Fibroblast of skin of scalp (primary cell): ENCODE measurements at regions not wholly inside any gene's neighbourhood (a gene's known extent, or its start where the extent isn't known, plus 50 kb on each side); places are given as distances from the start of the nearest gene placed in this dataset.
"Not testable (repeated sequence)": the region's sequence is repeated elsewhere in the genome, so short reads cannot be mapped to it uniquely, and the experiment has no call there.

Source experiments
- DNase-seq: peaks from one replicate; pipeline ENCODE4 v3.0.0-alpha.2; 2013

DNA sequence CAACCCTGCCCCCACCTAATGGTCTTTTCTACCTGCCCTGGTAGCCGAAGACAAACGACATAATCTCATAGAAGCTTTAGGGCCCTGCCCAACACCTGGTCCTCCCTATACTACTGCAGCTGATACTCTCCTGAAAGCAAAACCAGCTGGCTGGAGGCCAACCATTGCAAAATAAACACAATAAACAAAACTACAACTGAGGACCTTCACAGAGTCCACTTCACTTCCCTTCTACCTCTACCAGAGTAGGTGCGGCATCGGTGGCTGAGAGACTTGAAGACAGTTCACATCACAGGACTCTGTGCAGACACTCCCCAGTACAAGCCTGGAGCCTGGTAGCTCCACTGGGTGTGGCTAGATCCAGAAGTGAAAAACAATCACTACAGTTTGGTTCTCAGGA, 476.2 kb downstream of the MMUT start:
- no peak for DNase-seq

DNA sequence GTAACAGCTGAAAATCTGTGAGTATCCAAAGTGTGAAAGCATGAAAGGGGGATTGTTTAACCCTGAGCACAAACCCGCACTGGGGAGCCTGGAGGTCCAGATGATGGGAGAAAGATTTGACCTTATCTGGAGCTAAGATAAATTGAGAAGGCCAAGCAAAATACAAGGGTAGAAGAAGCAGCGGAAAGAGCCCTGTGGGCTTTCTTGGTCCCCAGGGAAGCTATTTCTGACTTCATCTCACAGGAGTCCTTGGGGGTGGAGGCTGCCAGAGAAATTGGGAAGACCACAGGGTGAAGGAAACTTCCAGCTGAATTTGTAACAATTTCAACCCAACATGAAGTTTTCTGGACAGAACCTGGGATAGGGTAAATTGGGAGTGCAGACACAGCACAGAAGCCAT, 476.9 kb downstream of the MMUT start:
- no peak for DNase-seq

DNA sequence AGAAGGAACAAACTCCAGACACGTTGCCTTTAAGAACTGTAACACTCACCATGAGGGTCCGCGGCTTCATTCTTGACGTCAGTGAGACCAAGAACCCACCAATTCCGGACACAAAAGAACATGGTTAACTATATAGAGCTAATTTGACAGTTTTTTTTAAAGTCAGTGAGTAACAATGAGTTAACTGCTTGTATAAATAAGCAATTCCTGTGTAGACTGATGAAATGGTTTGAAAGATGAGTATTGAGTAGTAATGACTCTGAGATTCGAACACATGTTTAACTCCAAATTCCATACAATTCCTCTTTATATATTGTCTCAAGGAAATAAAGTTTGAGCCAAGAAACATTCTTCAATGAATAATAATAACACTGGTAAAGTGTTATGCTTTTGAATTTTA, 478.0 kb downstream of the MMUT start:
- no peak for DNase-seq

DNA sequence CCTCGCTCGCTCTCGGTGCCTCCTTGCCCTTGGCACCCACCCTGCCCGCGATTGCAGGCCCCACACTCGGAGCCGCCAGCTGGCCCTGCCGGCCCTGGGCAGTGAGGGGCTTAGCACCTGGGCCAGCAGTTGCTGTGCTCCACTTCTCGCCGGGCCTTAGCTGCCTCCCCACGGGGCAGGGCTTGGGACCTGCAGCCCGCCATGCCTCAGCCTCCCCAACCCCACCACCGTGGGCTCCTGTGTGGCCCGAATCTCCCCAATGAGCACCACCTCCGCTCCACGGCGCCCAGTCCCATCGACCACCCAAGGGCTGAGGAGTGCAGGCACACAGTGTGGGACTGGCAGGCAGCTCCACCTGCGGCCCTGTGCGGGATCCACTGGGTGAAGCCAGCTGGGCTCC, 479.1 kb downstream of the MMUT start:
- DNase-seq: not testable (repeated sequence)

DNA sequence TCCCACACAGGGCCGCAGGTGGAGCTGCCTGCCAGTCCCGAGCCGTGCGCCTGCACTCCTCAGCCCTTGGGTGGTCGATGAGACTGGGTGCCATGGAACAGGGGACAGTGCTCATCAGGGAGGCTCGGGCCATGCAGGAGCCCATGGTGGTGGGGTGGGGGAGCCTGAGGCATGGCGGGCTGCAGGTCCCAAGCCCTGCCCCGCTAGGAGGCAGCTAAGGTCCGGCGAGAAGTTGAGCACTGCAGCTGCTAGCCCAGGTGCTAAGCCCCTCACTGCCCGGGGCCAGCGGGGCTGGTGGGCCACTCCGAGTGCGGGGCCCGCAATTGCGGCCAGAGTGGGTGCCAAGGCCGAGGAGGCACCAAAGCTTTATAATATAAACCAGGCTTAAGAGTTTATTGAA, 479.7 kb downstream of the MMUT start:
- no peak for DNase-seq

DNA sequence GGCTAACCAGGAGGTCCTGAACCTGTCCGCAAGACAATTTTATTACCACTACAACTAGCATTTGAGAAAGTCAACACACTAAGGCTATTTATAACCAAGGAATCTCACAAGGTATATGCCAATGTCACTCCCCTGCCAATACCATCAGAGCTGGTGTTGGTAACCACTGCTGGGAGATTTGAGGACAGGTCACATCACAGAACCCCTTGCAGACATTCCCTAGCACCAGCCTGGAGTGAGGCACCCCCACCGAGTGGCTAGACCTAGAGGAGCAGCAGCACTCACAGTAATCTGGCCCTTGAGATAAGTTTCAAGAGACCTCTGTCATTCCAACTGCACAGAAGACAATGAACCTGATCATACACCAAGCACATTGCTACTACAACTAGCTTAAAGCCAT, 483.2 kb downstream of the MMUT start:
- no peak for DNase-seq

DNA sequence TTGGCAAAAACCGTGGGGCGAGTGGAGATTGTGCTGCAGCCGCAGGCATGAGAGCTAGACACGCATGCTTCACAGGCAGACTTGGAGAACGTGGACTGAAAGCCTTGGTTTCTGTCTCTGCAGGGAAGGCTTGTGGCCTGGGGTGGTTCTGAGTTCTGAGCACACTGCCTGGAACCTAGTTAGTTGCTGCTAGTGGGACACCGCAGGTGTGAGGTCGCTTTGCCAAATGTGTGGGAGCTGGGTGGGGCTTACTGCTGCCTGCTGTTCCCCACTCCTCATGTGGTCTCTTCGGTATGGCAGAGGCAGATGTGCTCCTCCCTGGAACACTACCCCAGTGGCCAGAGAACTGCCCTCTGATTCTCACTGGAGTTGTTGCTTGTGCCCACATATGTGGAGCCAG, 484.0 kb downstream of the MMUT start:
- DNase-seq: no peak

DNA sequence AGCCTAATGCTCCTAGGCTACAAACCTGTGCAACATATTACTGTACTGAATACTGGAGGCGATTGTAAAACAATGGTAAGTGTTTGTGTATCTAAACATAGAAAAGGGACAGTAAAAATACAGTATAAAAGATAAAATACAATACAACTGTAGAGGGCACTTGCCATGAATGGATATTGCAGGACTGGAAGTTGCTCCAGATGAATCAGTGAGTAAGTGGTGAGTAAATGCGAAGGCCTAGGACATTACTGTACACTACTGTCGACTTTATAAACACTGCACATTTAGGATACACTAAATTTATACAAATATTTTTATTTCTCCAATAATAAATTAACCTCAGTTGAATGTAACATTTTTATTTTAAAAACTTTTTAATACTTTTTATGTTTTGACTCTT, 485.0 kb downstream of the MMUT start:
- no peak for DNase-seq

DNA sequence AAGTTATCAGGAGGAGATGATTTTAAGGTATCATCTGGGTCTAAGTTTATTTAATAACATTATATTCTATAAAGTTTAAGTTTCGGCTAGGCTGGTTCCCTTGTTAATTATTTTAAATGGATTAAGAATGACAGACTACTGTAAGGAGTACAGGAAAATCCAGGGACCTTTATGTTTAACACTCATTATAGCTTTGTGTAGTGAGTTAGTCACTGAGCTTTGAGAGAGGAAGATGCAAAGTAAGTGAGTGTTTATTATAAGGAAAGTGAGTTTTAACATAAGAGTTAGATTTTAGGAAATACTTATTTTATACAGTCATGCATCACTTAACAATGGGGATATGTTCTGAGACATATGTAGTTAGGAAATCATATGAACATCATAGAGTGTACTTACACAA, 485.5 kb downstream of the MMUT start:
- DNase-seq: no peak

DNA sequence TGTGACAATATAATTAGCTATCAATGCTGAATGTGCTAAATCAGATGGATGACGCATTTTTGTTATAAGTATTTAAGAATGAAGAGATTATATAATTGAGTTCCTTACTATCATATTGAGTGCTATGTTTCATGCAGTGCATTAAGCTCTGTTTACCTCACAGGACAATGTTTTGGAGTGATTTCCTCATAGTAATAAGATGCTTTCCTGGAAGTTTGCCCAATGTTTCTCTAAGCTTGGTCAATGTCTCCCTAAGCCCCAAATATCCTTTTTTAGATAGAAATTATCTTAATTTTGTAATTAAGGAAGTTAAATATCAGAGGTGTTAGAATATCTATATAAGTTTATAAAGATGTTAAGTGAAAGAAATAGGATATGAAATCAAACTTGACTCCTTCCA, 489.6 kb downstream of the MMUT start:
- DNase-seq: no peak

DNA sequence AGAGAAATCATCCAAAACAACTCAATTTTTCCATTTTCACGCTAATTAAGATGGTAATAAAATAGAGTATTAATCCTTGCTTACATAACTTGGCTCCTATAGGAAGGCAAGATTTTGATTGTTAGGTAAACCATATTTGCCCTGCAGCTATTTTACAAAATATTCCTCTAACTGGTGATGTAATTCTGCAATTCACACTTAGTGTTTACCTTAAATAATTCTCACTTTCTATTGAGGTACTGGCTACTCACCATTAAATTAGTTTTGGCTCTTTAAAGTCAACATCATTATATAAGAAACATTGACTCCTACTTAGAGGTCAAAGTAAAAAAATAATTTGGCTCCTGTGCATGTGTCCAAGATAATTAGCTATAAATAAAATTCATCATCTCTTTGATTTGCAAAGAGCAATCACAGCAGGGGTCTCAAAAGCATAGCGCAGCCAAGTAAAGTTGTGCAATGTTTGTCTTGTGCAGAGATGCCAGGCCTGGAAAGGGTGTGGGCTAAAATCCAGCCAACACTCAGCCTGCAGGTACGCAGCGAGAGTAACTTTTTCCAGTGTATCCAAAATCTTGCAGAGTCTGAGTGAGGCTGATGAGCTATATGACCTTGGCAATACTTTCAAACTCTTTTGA, 501.2 kb downstream of the MMUT start:
- no peak for DNase-seq

DNA sequence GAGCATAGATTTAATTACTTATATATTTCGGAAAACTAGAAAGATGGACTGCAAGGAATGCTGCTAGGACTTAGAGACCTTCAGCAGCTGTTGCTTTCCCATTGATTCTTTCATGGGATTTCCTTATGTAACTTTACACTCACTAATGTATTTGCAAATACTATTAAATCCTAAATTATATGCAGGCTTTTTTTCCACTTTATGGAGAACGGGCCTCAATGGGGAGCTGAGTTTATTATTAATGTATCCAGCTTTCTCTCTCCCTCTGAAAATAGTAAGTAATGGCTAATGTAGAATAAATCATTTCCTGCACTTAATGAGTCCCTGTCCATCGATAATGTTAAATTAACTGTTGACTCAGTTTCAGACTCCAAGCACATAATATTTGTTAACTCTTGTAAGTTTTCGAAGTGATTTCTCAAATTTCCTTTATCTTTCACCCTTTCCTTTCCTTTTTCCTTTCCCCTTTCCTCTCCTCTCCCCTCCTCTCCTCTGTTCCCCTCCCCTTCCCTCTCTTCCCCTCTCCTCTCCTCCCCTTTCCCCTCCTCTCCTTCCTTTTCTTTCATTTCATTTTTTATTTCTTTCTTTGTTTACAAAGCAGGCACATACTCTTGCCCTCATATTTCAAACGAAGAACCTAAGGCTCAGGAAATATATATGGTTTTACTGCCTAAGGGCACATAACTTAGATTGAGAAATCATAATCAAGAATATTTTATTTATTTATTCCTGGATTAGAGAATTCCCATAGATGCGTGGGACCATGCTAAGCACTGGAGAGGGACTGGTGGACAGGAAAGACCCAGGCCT, 503.6 kb downstream of the MMUT start:
- no peak for DNase-seq

DNA sequence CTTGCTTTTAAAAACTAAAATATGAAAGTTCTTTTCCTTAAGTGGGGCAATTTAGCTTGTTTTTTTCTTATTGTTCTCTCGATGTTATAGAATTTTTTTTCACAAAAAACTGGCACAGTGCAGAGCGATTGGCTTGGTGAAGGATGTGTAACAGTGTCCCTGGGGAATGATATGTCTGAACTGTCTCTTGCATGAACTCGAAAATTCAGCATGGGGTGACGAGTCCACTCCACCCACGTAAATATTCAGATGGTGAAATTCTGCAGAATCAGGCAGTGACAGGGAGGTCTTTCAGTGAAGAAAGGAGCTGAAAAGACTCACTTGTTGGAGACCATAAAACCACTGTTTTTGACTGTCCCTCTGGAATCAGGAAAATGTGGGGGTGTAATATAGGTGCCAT, 505.3 kb downstream of the MMUT start:
- no peak for DNase-seq

DNA sequence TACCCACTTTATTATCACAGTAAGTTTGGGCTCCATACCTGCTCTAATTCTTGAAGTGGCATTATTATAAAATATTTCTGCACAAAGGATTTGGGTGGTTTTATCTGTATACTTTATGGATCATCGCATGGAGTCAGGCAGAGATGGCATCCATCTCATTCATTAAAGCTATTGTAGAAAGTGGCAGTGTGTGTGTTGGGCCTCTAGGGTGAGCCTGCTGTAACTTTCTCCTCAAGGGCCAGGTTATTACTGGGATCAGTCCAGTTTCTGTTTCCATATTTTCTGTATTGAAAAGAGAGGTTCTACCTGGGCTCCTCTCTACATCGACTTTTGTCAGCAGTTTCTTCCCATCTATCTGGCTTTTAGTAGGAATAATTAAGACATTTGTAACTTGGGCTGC, 511.1 kb downstream of the MMUT start:
- DNase-seq: no peak

DNA sequence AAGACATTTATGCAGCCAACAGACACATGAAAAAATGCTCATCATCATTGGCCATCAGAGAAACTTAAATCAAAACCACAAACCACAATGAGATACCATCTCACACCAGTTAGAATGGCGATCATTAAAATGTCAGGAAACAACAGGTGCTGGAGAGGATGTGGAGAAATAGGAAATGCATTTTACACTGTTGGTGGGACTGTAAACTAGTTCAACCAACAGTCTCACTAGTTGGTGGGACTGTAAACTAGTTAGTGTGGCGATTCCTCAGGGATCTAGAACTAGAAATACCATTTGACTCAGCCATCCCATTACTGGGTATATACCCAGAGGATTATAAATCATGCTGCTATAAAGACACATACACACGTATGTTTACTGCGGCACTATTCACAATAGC, 518.8 kb downstream of the MMUT start:
- peak; percentile 10 for DNase-seq

DNA sequence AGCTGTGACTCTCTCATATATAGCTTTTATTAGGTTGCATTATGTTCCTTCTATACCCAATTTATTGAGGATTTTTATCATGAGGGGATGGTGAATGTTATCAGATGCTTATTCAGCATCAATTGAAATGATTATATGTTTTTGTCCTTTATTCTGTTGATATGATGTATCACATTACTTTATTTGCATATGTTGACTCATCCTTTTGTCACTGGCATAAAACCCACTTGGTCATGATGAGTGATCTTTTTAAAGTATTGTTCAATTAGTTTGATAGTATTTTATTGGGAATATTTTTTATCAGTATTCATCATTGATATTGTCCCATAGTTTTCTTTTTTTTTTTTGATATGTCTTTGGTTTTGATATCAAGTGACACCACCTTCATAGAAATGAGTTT, 529.9 kb downstream of the MMUT start:
- DNase-seq: no peak

DNA sequence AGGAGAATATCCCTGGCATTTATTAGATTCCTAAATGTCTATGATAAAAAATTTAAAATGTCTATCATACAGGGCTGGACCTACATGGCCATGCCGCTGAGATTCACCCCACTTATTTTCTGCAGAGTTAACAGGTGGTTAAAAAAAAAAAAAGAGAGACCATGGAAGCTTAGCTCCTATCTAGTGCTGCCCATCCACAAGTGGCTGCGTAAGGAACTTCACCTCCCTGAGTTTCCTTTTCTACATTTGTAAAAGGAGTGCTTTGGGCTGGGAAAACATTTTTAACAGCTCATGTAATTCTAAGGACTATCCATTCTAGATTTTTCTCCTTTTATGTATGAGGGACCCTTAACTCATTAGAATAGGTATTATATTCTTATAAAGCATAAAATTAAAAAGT, 534.1 kb downstream of the MMUT start:
- no peak for DNase-seq

DNA sequence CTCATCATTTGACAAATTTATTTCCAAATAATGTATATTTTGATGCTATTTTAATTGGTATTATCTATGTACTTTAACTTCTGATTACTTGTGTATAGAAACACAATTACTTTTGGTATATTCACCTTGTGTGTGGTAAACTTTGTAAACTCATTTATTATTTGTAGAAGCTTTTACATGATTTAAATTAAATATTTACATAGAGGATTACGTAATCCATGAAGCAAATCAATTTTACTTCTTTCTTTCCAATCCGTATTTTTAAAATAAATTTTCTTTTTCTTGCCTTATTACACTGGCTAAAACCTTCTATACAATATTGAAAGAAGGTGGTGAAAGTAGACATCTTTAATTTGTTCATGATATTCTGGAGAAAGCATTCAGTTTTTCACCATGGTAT, 540.2 kb downstream of the MMUT start:
- no peak for DNase-seq

DNA sequence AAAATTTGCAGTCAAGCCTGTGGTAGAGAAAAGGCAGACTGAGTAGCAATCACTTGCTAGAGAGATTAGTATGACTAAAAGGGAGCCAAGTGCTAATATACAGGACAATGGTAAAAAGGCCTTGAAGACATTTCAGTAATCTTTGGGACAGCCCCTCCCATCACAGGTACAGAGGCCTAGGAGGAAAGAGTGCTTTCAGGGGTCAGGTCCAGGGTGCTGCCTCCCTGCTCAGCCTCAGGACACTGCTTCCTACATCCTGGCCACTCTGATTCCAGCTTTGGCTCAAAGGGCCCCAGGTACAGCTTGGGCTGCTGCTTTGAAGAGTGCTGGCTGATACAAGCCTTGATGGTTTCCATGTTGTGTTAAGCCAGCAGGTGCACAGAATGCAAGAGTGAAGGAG, 543.5 kb downstream of the MMUT start:
- no peak for DNase-seq

DNA sequence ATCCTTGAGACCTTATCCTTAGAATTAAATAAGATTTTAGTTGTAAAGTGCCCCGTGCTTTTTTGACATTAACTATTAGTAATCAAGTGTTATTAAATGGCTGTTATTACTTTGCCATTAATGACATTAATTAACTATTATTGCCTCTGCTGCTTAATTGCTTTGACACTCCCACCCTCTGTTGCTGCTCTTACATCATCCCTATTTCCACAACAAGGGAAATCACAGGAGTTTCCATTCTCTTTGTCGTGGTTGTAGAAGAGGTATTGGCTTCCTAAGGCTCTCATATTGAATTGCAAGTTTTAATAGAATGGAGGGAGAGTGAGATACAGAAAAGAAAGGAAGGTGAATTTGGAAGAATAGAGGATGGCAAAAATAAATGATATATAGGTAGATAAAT, 545.8 kb downstream of the MMUT start:
- no peak for DNase-seq

DNA sequence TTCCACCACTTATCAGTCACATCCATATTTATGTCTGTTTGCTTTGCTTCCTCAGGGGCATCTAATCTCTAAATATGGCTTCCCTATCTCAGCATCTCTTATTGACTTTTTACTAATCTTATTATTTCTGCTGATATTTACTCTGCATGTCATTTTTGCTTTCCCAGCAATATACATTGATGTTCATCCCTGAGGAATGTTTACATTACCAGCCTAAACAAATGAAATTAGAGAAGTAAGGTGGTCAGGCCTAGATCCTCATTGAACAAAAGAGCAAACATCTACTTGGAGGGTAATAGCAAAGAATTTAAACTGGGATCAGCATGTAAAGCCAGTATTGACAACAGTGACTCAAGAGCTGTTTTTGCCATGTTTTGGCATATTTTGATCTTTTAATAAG, 546.4 kb downstream of the MMUT start:
- DNase-seq: no peak

DNA sequence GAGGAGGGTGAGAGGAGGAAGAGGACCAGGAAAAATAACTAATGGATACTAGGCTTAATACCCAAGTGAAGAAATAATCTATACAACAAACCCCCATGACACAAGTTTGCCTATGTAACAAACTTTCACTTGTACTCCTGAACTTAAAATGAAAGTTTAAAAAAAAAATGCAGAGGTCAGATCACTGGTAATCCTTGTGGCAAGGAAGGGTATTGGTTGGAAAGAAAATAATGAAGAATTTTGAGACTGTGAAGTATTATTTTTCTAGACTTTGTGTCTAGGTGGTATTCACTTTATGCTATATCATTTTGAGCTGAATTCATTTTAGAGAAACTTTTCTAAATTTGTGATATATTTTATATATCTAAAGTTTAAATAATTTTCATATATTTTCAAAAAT, 547.5 kb downstream of the MMUT start:
- DNase-seq: no peak

DNA sequence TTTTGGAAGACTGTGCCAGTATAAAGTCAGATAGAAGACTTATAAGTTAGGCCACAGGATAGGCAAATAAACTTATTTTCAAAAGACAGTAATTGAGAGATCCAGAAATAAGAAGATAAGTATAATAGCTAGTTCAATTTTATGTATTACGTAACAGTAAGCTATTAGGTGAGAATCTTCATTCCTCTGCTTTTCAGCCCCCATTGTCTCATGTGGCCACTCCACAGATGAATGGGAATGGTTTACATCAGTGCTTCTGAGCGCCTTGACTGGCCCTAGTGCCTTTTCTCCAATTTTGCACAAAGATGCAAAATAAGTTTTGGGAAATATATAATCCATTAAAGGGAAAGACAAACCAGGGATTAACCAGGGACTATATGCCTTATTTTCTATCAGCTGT, 550.5 kb downstream of the MMUT start:
- DNase-seq: no peak

DNA sequence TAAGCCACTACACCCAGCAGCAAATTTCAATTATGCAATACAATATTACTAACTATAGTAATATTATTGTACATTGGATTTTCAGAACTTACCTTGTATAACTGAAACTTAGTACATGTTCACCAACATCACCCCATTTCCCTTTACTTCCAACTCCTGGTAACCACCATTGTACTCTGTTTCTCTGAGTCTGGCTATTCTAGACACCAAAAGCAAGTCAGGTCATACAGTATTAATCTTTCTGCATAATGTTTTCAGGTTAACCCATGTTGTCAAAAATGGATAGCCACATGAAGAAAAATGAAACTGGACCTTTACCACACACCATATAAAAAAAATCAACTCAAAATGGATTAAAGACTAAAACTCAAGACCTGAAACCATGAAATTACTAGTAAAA, 558.2 kb downstream of the MMUT start:
- no peak for DNase-seq

DNA sequence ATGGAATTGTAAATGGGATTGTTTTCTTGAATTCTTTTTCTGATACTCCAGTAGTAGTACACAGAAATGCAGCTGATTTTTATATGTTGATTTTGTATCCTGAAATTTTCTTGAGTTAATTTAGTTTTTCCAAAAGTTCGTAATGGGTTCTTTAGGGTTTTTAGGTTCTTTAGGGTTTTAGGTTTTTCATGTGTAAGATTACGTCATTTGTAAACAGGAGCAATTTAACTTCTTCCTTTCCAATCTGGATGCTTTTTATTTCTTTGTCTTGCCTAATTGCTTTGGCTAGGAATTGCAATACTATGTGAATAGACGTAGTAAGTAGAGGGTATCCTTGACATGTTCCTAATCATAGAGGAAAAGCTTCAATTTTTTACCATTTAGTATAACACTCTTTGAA, 568.6 kb downstream of the MMUT start:
- no peak for DNase-seq
